PFSK-1 (cell line): ENCODE measurements at regions not wholly inside any gene's neighbourhood (a gene's known extent, or its start where the extent isn't known, plus 50 kb on each side); places are given as distances from the start of the nearest gene placed in this dataset.

Experiments
- POLR2AphosphoS5 ChIP-seq: IDR thresholded peaks from 2 replicates; pipeline ENCODE4 v1.6.1; 2012; ENCODE audit warnings: low read depth, mild to moderate bottlenecking, control low read depth, low read length, moderate library complexity
- REST ChIP-seq, 2 experiments: IDR thresholded peaks; 2 replicates each; pipeline versions ENCODE4 v1.6.1 to v1.8.0; 2011 to 2012; ENCODE audit warnings: low read depth in 2 of 2, low read length in 2 of 2, control low read depth in 1 of 2, inconsistent platforms in 1 of 2, mild to moderate bottlenecking in 1 of 2, moderate library complexity in 1 of 2; ENCODE audit not compliant: insufficient read depth in 1 of 2
- SIN3A ChIP-seq: IDR thresholded peaks from 2 replicates; pipeline ENCODE4 v1.6.1; 2012; ENCODE audit warnings: mild to moderate bottlenecking, low read length, moderate library complexity, borderline replicate concordance; ENCODE audit not compliant: insufficient read depth
- TAF1 ChIP-seq: IDR thresholded peaks from 2 replicates; pipeline ENCODE4 v1.6.1; 2012; ENCODE audit warnings: low read length, control low read depth, borderline replicate concordance; ENCODE audit not compliant: insufficient read depth

DNA sequence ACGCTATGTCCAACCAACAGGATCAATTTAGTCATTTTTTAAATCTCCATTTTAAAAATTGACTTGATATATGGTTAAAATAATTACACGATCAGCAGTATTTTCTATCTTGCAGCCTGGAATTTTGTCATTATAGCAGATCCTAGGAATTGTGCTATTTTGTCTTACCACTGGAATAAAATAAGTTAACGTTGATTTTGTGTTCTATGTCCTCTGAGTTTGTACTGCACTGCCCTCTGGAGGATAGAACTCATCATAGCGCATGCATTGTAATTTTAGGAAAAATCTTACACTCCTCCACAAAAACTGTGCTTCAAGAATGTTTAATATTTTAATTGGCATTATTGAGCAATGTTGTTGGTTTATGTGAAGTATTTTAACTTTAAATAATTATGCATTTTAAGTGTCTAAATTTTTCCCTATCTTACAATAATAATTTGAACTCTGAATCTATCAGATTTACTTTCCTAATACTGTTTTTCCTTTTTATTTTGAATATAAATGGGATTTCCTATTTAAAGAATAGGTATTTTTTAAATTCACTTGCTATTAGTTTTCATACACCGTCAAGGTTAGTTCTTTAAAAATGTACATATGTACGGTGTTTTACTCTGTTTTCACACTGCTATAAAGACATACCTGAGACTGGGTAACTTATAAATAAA, 220.1 kb downstream of the PPP1R3A start:
- TF ChIP-seq POLR2AphosphoS5 (no peak), REST (IDR thresholded peaks at IDR 0.05; ENCODE audit: insufficient read depth in 1 of 2, low read depth in 2 of 2, low read length in 2 of 2) (no peak), TAF1 (no peak), SIN3A (no peak)
